GM12878 (cell line): ENCODE measurements at regions not wholly inside any gene's neighbourhood (a gene's known extent, or its start where the extent isn't known, plus 50 kb on each side); places are given as distances from the start of the nearest gene placed in this dataset.

Experiments
- ATAC-seq: fragments of 200-7000 bp; cut with Tn5 transposase; 3 replicates; pipeline ENCODE4 v1.9.1; 2020; ENCODE audit warnings: mild to moderate bottlenecking, moderate library complexity
- BruUV-seq: library from RNA; stranded (reverse); fragments of 400-500 nt; replicated peaks from 2 replicates; lab custom pipeline; 2021; lab: Mats Ljungman, UMichigan
- CTCF ChIA-PET: fragments of 300-600 bp; sonication (Branson Sonifier 250); formaldehyde crosslinking; extraction: SDS; loops from one replicate; lab custom pipeline; 2021; ENCODE audit warnings: inconsistent platforms; lab: Yijun Ruan, JAX
- POLR2A ChIA-PET: fragments of 350-600 bp; formaldehyde crosslinking; extraction: SDS; loops from one replicate; lab custom pipeline; 2021; ENCODE audit warnings: inconsistent platforms; lab: Charles Lee
- RAD21 ChIA-PET: fragments of 300-600 bp; sonication (Branson Sonifier 250); formaldehyde crosslinking; loops from one replicate; lab custom pipeline; 2023; ENCODE audit warnings: antibody characterized with exemption; ENCODE audit not compliant: unreplicated experiment; lab: Charles Lee
- SMC1A ChIA-PET: fragments of 300-600 bp; sonication (Branson Sonifier 250); formaldehyde crosslinking; loops from one replicate; lab custom pipeline; 2023; ENCODE audit not compliant: unreplicated experiment, uncharacterized antibody; lab: Charles Lee
- DNase-seq: peaks from one replicate; pipeline ENCODE4 v3.0.0-alpha.2; 2011; ENCODE audit warnings: low read depth, low spot score
- FAIRE-seq: peaks from 3 replicates; lab custom pipeline; 2011; peaks lifted over from hg19 to GRCh38; lab: Jason Lieb, UNC
- H2AFZ ChIP-seq: 2 replicates; pipeline ENCODE4 v1.6.0; 2011; ENCODE audit warnings: low read depth, low read length, control low read depth; ENCODE audit not compliant: control insufficient read depth
- H3K27ac ChIP-seq: 2 replicates; pipeline ENCODE4 v1.5.1; 2011; ENCODE audit warnings: control low read depth; ENCODE audit not compliant: control insufficient read depth, insufficient read depth
- H3K27me3 ChIP-seq, 2 experiments: replicated peaks in 1 of 2; 2 replicates each; pipeline versions ENCODE4 v1.6.0 to v1.6.1; 2011; ENCODE audit warnings: low read length in 1 of 2; ENCODE audit not compliant: control insufficient read depth in 2 of 2, insufficient read depth in 2 of 2
- H3K36me3 ChIP-seq, 2 experiments: 2 replicates each; pipeline ENCODE4 v1.5.1; 2011; ENCODE audit warnings: low read length in 1 of 2; ENCODE audit not compliant: control insufficient read depth in 2 of 2, insufficient read depth in 2 of 2
- H3K4me1 ChIP-seq: 2 replicates; pipeline ENCODE4 v1.6.1; 2011; ENCODE audit warnings: mild to moderate bottlenecking, low read length, moderate library complexity, mixed read lengths; ENCODE audit not compliant: control insufficient read depth, insufficient read depth
- H3K4me2 ChIP-seq: 2 replicates; pipeline ENCODE4 v1.6.0; 2011; ENCODE audit warnings: control low read depth; ENCODE audit not compliant: control insufficient read depth, insufficient read depth
- H3K4me3 ChIP-seq: fragments of 200-600 bp; sonication (generic); 2 replicates; pipeline ENCODE4 v1.5.1; 2016
- H3K79me2 ChIP-seq: 2 replicates; pipeline ENCODE4 v1.6.0; 2011; ENCODE audit warnings: low read length; ENCODE audit not compliant: control insufficient read depth, insufficient read depth
- H3K9ac ChIP-seq: 2 replicates; pipeline ENCODE4 v1.8.0; 2011; ENCODE audit warnings: low read length, control low read depth, mixed read lengths; ENCODE audit not compliant: control insufficient read depth, insufficient read depth
- H3K9me3 ChIP-seq: replicated peaks from 3 replicates; pipeline ENCODE4 v1.5.1; 2011; ENCODE audit warnings: mild to moderate bottlenecking, low read length; ENCODE audit not compliant: control insufficient read depth, insufficient read depth
- H4K20me1 ChIP-seq: 2 replicates; pipeline ENCODE4 v1.6.0; 2011; ENCODE audit not compliant: control insufficient read depth, insufficient read depth
- ATF2 ChIP-seq: IDR thresholded peaks from 2 replicates; pipeline ENCODE4 v1.6.1; 2012; ENCODE audit warnings: low read length, inconsistent platforms
- CHD4 ChIP-seq: fragments of 200-600 bp; sonication (generic); IDR thresholded peaks from 2 replicates; pipeline ENCODE4 v1.6.1; 2016; ENCODE audit warnings: mild to moderate bottlenecking
- IKZF2 ChIP-seq, 2 experiments: fragments of 450-650 bp; IDR thresholded peaks; 2 replicates each; pipeline ENCODE4 v1.6.1; 2017; ENCODE audit warnings: mild to moderate bottlenecking in 2 of 2, moderate library complexity in 2 of 2
- IRF4 ChIP-seq: IDR thresholded peaks from 2 replicates; pipeline ENCODE4 v1.6.1; 2011; ENCODE audit warnings: low read depth, low read length
- MEF2A ChIP-seq: IDR thresholded peaks from 2 replicates; pipeline ENCODE4 v1.6.1; 2011; ENCODE audit warnings: low read depth, mild to moderate bottlenecking, low read length, moderate library complexity; ENCODE audit not compliant: insufficient read depth
- NRF1 ChIP-seq: conservative IDR thresholded peaks from 2 replicates; pipeline ENCODE4 v1.6.1; 2011; ENCODE audit warnings: mild to moderate bottlenecking, low read depth, low read length, improper control_type of control experiment
- PBX3 ChIP-seq: IDR thresholded peaks from 2 replicates; pipeline ENCODE4 v1.6.1; 2011; ENCODE audit warnings: mild to moderate bottlenecking, low read depth, low read length, moderate library complexity; ENCODE audit not compliant: insufficient replicate concordance
- SP1 ChIP-seq: IDR thresholded peaks from one replicate; pipeline ENCODE4 v1.6.1; 2011; ENCODE audit warnings: low read depth, low read length
- WGBS: methylation state at CpG from one replicate; pipeline ENCODE4 v1.1.6; 2016; ENCODE audit warnings: low lambda C conversion rate; ENCODE audit not compliant: insufficient replicate concordance, insufficient coverage; ENCODE audit errors: missing lambda C conversion rate; 5-methylcytosine and 5-hydroxymethylcytosine counted together
- in situ Hi-C: fragments of 300-500 bp; cut with MboI; formaldehyde crosslinking; loops from 9 replicates; pipeline ENCODE4 v1.14.3; 2018; ENCODE audit warnings: mixed read lengths
- intact Hi-C: fragments of 100-400 bp; cut with micrococcal nuclease; formaldehyde crosslinking; loops from one replicate; pipeline ENCODE4 v1.14.2; 2022; ENCODE audit not compliant: unreplicated experiment
- TF ChIP-seq, protein P1 (sequence below): IDR thresholded peaks from 2 replicates; pipeline ENCODE4 v1.6.1; 2012; ENCODE audit warnings: low read depth, low read length, improper control_type of control experiment
- TF ChIP-seq, protein P2 (sequence below): fragments of 450-650 bp; IDR thresholded peaks from 2 replicates; pipeline ENCODE4 v1.6.1; 2017; ENCODE audit warnings: borderline replicate concordance
- TF ChIP-seq, protein P3 (sequence below): IDR thresholded peaks from 2 replicates; pipeline ENCODE4 v1.6.1; 2011; ENCODE audit warnings: borderline replicate concordance, low read depth, mild to moderate bottlenecking, moderate library complexity, low read length; ENCODE audit not compliant: insufficient read depth, poor library complexity, severe bottlenecking

DNA sequence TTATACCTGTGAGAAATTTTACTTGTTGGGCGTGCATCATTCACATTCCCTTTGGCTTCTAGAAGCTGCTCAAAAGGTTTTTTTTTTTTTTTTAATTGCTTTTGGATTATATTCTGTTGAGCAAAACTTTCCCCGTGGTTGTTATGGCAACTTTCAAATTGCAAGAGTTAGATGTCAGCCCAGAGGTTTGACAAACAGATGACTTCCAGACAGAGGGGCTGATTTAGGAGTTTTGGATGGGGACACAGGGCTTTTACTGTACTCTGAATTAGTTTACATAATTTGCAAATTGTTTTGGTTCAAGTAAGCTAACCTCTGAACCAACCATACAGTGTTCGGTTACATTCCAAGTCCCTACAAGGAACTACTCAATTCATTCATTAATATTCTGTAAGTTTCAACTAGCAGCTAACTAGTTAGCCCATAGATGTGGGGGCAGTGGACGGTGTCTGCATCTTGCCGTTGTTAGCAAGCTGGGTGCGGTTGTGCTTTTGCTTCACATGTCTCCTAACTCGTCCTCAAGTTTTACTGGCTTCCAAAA, 66.4 kb upstream of the JAZF1 start (continued):
- TF ChIP-seq, protein P1, sequence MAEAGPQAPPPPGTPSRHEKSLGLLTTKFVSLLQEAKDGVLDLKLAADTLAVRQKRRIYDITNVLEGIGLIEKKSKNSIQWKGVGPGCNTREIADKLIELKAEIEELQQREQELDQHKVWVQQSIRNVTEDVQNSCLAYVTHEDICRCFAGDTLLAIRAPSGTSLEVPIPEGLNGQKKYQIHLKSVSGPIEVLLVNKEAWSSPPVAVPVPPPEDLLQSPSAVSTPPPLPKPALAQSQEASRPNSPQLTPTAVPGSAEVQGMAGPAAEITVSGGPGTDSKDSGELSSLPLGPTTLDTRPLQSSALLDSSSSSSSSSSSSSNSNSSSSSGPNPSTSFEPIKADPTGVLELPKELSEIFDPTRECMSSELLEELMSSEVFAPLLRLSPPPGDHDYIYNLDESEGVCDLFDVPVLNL: no peak
- no peak for TF ChIP-seq CHD4
- TF ChIP-seq SP1: no peak

- H3K4me1 ChIP-seq: no peaks in the 10 kb centered on the region
- no peak for DNase-seq
- no peak overlapping the region for H2AFZ ChIP-seq
- WGBS: 12% methylated on average over 1 of the region's 1 CpG
- no peaks in the 10 kb centered on the region for H3K79me2 ChIP-seq
- no peak overlapping the region for H3K4me3 ChIP-seq
- no peaks in the 10 kb centered on the region for H3K36me3 ChIP-seq
- no peak for FAIRE-seq
- H3K9me3 ChIP-seq: no peaks in the 10 kb centered on the region
- ChIA-PET RAD21 (no interaction called here), CTCF (no interaction called here), SMC1A (interaction anchor here (2.7 kb wide), 1 partner anchor 13 kb away, joined by 8 read pairs; no protein-coding TSS in a partner anchor), POLR2A (no interaction called here)
- BruUV-seq: no TSS peak
- no peaks in the 10 kb centered on the region for H4K20me1 ChIP-seq
- intact Hi-C loops (no loop called here), in situ Hi-C loops (no loop called here)
- ATAC-seq: no peak
- H3K4me2 ChIP-seq: no peak overlapping the region
- no peak overlapping the region for H3K27ac ChIP-seq
- H3K9ac ChIP-seq: no peak overlapping the region
- TF ChIP-seq SP1 (no peak), IKZF2 (IDR thresholded peaks at IDR 0.05) (no peak), MEF2A (no peak), IRF4 (no peak), ATF2 (no peak), NRF1 (no peak), PBX3 (no peak)
- TF ChIP-seq, protein P2, sequence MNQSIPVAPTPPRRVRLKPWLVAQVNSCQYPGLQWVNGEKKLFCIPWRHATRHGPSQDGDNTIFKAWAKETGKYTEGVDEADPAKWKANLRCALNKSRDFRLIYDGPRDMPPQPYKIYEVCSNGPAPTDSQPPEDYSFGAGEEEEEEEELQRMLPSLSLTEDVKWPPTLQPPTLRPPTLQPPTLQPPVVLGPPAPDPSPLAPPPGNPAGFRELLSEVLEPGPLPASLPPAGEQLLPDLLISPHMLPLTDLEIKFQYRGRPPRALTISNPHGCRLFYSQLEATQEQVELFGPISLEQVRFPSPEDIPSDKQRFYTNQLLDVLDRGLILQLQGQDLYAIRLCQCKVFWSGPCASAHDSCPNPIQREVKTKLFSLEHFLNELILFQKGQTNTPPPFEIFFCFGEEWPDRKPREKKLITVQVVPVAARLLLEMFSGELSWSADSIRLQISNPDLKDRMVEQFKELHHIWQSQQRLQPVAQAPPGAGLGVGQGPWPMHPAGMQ: no peak
- TF ChIP-seq, protein P3, sequence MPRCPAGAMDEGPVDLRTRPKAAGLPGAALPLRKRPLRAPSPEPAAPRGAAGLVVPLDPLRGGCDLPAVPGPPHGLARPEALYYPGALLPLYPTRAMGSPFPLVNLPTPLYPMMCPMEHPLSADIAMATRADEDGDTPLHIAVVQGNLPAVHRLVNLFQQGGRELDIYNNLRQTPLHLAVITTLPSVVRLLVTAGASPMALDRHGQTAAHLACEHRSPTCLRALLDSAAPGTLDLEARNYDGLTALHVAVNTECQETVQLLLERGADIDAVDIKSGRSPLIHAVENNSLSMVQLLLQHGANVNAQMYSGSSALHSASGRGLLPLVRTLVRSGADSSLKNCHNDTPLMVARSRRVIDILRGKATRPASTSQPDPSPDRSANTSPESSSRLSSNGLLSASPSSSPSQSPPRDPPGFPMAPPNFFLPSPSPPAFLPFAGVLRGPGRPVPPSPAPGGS: no peak
- H3K27me3 ChIP-seq: no peaks in the 10 kb centered on the region; a peak in 2 of 4 replicates
Measured at GRCh38 chr7:28258240-28258639, 77.6 kb upstream of the JAZF1 start.
